ENCODE measurements at regions not wholly inside any gene's neighbourhood (a gene's known extent, or its start where the extent isn't known, plus 50 kb on each side); places are given as distances from the start of the nearest gene placed in this dataset.

DNA sequence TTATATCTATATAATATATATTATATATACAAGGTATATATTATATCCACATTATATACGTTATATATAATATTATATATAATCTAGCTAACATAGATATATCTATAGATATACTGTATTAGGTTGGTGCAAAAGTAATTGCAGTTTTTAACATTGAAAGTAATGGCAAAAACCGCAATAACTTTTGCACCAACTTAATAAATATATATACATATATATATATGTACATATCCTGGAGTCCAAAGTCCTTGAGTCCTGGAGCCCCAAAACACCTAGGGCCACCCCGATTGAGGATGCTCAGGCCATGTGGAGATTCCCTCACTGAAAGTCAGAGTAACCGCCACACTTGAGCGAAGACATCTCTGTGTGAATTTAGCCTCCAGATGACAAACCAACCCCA, 408.2 kb upstream of the AUTS2 start:
- TF ChIP-seq TAF1 (IDR thresholded peaks at IDR 0.05; ENCODE audit: borderline replicate concordance, insufficient read depth, low read length) = no peak
- no peak for TF ChIP-seq POLR2AphosphoS5 (IDR thresholded peaks at IDR 0.05; ENCODE audit: low read depth, low read length)

All from PFSK-1 (cell line).